ENCODE measurements at regions not wholly inside any gene's neighbourhood (a gene's known extent, or its start where the extent isn't known, plus 50 kb on each side); places are given as distances from the start of the nearest gene placed in this dataset.

DNA sequence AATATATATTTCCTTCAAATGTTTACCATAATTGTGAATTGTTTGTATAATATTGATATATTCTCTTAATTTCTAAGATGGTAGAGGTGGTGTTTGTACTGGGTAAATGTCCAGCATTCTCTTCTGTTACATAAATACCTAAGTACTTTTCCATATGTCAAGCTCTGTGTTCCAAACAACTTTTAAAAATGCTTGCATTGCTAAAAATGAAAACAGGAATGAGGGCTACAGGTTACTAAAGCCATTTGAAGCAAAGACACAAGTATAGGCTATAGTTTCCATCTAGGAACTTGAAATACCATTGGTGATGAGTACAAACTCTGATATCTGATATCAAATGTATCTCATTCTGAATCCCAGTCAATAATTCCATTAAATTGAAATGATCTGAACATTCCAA is 233.6 kb upstream of the SORCS1 start:
- DNase-seq = no peak

DNA sequence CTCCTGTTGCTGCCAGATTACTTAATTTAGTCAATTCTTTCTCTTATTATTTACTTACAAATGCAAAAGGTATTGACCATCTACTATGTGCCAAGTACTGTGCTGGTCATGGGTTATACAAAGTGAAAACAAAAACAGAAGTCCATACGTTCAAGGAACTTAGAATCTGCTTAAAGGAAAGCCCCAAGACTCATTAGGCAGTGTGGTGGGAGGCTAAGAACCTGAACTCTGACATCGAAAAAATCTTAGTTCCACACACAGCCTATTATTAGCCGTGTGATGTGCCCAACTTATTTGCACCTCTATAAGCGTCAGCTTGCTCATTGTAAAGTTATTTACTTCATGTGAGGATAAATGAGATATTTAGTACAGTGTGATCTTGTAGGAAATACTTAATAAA is 227.4 kb upstream of the SORCS1 start:
- DNase-seq = no peak

GRCh38 chr10:107390563-107390962 is 226.1 kb upstream of the SORCS1 start:
- no peak for DNase-seq

- DNase-seq = no peak
Measured at GRCh38 chr10:107383357-107383756, 218.9 kb upstream of the SORCS1 start.

GRCh38 chr10:107379601-107380000 is 215.1 kb upstream of the SORCS1 start:
- no peak for DNase-seq

DNA sequence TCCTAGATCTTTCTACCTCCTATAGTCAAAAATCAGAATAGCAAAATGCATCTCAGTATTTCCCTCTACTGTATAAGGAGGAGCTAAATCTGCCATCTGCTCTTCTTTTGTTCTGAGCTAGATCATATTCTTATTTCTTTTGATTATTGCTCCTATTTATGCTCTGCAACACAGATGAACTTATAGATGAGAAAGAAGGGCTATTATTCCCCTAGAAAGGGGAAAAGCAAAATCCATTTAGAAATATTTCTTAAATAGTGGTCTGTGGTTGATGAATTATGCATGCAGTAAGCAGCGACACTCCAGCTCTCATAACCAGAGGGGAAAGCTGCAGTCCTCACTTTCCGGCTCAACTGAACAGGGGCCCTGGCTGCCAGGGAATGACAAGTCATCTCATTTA is 207.3 kb upstream of the SORCS1 start:
- DNase-seq = no peak

DNA sequence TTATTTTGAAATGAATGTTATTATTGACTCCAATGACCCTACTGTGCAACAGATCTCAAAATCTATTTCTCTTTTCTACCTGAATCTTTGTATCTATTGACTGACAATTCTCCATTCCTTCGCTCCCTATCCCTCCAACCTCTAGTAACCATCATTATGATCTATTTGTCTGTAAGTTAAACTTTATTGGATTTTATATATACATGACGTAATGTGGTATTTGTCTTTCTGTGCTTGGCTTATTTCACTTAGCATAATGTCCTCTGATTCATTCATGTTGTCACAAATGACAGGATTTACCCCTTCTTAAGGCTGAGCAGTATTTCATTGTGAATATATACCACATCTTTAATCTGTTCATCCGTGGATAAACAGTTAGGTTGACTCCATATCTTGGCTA is 200.4 kb upstream of the SORCS1 start:
- no peak for DNase-seq

DNA sequence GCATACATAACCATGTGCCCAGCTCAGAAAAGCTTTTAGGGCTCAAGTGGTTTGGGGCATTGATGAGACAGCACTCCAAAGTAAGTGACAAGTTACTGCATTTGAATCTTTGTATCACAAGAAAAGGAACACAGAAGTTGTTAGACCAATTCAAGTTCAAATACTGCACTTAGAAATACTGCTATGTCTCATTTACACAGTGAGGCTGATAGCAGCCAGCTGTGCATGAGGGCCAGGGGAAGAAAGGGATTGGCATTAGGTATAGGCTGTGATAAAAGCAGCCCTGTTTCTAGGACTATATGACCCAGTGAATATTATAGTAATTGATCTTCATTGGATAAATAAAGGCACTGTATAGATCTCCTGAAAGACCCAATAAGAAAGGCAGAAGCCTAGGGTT is 197.8 kb upstream of the SORCS1 start:
- DNase-seq = no peak

- DNase-seq = no peak
Measured at GRCh38 chr10:107357033-107357432, 192.5 kb upstream of the SORCS1 start.

DNA sequence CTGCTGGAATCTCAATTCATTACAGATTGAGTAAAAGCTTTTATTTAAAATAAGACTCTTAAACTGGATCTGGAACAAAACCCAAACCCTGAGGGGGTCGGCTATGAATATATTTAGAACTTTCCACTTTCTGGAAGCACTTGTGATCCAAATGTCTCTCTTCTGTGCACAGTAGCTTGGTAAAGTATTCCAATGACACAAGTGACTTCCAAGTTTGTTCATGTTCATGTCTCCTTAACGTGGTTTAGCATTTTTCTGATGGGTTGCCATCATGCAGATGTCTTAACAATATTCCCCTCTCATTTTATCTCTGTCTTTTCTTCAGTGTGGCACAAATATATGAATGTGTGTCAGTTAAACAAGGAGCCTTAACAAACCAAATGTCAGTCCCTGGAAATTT is 191.9 kb upstream of the SORCS1 start:
- no peak for DNase-seq

GRCh38 chr10:107342711-107343110 is 178.2 kb upstream of the SORCS1 start:
- no peak for DNase-seq

DNA sequence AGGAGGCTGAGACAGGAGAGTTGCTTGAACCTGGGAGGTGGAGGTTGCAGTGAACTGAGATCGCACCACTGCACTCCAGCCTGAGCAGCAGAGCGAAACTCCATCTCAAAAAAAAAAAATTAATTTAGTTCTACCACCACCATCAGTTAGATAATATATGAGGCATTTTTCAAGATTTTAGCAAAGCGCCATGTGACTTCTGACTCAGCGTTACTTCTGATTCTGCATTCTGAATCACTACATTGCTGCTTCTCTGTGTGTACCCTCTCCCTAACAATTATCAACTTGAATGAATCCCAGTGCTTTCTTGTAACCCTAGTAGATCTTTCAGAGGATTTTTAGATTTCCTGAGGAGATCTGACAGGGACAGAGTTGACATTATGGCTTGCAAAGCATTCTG is 176.8 kb upstream of the SORCS1 start:
- DNase-seq = no peak

GRCh38 chr10:107340326-107340725 is 175.8 kb upstream of the SORCS1 start:
- no peak for DNase-seq

DNA sequence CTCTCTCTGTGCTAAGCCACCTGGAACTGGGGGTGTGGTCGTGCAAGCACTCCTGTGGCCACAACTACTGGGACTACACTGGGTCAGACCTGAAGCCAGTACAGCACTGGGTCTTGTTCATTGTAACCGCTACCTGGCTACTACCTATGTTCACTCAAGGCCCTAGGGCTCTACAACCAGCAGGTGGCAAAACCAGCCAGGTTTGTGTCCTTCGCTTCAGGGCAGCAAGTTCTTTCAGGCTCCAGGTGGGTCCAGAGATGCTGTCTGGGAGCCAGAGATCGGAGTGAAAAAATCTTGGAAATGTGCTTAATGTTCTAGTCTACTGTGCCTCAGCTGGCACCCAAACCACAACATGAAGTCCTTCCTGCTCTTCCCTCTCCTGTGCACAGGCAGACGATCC is 171.6 kb upstream of the SORCS1 start:
- DNase-seq = no peak

- no peak for DNase-seq
Measured at GRCh38 chr10:107317592-107317991, 153.1 kb upstream of the SORCS1 start.

- DNase-seq = no peak
Measured at GRCh38 chr10:107303203-107303602, 138.7 kb upstream of the SORCS1 start.

DNA sequence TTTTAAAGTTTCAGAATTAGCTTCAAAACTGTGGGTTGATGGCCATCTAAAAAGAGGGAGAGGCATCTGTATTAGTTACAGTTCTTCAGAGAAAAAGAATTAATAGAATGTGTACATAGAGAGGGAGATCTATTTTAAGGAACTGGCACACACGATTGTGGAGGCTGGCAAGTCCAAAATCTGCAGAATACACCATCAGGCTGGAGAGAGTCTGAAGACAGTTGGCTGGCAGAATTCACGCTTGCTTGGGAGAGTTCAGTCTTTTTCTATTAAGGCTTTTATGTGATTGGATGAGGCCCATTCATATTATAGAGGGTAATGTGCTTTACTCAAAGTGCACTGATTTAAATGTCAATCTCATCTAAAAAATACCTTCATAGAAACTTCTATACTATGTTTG is 135.1 kb upstream of the SORCS1 start:
- DNase-seq = no peak

- no peak for DNase-seq
Measured at GRCh38 chr10:107284187-107284586, 119.7 kb upstream of the SORCS1 start.

DNA sequence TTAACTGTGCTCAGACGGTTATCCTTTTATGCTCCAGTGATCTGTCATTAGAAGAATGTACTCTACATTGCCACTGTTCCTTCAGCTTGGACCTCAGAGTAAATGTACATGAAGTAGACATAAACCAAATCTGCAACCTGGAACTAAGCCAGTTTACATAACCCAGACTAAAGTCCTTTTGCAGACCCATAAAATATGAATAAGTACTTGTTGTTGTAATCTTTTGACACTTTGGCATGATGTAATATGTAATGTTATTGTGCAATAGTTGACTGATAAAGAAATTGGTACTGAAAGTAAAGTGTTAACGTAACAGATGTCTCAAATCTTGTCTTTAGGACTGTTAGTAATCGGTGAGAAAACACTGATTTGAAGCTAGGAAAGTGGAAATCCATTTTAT is 115.8 kb upstream of the SORCS1 start:
- DNase-seq = no peak

GRCh38 chr10:107277591-107277990 is 113.1 kb upstream of the SORCS1 start:
- no peak for DNase-seq

GRCh38 chr10:107275806-107276205 is 111.3 kb upstream of the SORCS1 start:
- no peak for DNase-seq

DNA sequence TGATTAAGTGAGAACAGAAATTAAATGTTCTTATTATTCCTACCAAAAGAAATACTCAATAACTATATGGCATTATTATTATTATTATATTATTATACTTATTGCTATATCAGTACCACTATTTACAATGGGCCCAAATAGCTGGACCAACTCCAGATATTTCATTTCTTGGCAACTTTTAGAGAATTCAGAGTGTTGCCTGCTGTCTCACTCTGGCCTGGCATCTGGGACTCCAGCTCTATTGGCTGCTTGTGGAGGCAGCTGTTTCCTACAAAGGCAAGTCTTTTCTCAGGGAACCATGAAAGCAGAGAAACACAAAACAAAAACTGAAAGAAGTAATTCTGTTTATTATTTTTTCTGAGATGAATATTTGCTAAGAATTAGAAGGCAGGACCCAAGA is 105.1 kb upstream of the SORCS1 start:
- no peak for DNase-seq

DNA sequence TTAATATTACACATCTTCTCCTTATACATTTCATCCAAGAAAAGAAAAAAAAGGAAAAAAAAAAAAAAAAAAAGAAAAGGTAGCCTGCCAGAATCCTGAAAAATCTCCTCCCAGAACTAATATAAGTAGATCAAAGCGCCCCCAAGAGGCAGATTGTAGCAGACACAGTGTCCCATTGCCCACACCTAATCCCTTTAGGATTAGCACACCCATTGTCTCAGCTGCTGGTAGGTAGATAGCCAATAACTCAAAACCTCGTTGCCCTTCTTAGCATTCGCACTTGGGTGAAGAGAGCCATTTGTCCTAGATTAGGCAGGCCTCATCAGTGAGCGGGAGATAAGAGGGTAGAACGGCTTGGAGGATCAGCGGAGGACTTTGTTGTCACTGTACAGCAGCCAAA is 100.2 kb upstream of the SORCS1 start:
- DNase-seq = no peak

DNA sequence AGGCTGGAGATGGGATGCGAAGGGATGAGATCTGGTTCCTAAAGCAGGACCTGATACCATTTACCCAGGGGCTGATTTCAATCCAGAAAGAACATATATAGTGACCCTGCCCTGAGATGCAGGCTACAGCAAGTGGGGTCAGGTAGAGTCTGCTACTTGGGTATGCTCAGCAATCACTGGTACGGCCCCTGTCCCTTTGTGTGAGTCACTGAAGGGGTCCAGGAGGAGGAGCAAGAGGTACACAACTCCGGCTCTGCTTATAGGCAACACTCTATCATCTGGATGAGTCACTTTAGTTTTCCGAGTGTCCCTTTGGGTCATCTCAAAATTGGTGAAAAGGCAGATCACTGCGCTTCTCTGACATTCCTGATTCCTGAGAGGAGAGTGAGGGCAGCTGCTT is 79.6 kb upstream of the SORCS1 start:
- no peak for DNase-seq

- DNase-seq = no peak
Measured at GRCh38 chr10:107238275-107238674, 73.8 kb upstream of the SORCS1 start.

All from muscle of arm (tissue), 1 donor.